HG02973 (cell line): ENCODE measurements at regions not wholly inside any gene's neighbourhood (a gene's known extent, or its start where the extent isn't known, plus 50 kb on each side); places are given as distances from the start of the nearest gene placed in this dataset.

Experiments
- ATAC-seq: cut with Tn5 transposase; IDR thresholded peaks from one replicate; pipeline ENCODE4 v1.9.1; 2021; ENCODE audit warnings: moderate library complexity; ENCODE audit not compliant: unreplicated experiment

GRCh38 chr22:47841156-47841555, 1078.7 kb downstream of the TBC1D22A start:
- no peak for ATAC-seq

DNA sequence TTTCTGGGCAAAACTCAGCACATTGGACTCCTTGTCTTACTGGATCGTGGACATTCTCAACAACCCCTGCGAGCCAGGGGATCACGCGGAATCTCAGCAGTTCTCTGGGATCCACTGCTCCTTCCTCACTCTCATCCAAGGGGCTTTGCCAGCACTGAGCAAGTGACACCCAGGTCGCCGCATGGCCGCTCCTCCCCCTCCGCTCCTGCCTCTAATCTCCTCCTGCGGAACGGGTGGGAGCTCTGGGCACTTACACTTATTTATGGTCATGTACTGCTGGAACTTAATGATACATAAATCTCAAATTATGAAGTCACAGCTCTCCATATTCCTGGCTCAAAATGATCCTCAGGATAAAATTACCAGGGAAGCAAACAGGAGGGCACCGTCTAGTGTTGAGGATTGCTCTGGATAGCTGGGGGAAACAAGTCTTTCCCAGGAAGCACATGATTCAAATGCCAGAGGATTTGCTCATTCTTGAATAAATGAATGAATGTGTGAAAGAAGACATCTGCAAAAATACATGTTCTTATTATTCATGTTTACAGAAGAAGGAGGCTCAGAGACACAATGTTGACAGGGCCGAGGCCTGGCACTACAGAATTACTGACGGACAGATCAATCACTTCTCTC, 1077.3 kb downstream of the TBC1D22A start:
- ATAC-seq, result no peak

DNA sequence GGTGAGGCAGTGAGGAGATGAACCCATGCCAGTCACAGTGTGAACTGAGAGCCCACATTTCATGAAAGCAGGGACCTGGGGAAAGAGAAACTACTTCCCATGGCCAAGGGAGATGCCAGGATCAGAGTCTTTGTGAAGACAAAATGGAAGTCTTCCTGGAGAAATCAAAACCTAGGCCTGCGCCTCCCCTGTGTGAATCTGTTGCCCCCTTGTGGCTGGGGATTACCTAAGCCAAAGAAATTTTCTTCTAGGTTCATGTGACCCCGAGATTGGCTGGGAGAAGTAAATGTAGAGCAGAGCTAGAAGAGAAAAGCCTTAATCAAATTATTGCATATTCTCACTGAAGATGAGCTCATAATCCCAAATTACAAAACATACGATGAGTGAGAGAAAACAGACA, 1075.3 kb downstream of the TBC1D22A start:
- no peak for ATAC-seq

- ATAC-seq, result no peak
These were observed 1074.5 kb downstream of the TBC1D22A start for GRCh38 chr22:47836957-47837356.

- ATAC-seq, result no peak
These were observed 1073.3 kb downstream of the TBC1D22A start for GRCh38 chr22:47835726-47836125.

- ATAC-seq, result no peak
These were observed 1063.6 kb downstream of the TBC1D22A start for GRCh38 chr22:47826016-47826415.

- ATAC-seq, result no peak
These were observed 1060.0 kb downstream of the TBC1D22A start for GRCh38 chr22:47822422-47822821.

DNA sequence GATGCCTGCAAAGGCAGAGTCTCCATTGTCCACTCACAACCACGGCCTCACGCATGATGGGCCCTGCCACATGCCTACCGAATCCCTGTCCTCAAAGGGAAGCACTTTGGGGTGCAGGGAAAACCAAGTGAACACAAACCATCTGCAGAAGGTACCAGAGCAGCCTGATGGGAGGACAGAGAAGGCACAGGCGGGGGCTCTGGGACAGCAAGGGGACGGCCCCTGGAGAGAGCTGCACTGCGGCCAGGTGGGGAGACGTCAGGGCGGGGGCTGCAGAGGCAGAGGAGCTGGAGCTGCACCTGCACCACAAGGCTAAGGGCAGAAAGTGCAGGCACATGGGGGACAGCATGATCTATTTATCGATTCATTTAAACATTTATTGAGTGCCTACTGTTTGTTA, 1056.0 kb downstream of the TBC1D22A start:
- no peak for ATAC-seq

DNA sequence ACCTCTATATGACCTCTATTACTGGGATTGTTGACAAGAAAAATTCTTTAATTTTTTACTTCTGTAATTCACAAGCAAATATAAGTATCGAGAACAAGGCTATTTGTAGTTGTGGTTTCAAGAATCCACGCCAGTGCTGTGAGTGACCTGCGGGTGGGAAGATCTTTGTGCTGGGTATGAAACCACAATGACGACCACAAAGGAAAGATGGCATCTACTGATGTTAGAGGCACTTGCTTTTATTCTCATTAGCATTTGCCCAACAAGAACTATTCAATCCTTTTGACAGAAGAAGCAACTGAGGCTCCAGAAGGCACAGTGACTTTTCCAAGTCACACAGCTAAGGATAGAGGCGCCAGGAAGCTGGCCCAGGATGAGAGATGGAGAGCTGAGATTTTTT, 1054.9 kb downstream of the TBC1D22A start:
- no peak for ATAC-seq

GRCh38 chr22:47816863-47817210, 1054.4 kb downstream of the TBC1D22A start:
- no peak for ATAC-seq

- ATAC-seq, result no peak
These were observed 1053.8 kb downstream of the TBC1D22A start for GRCh38 chr22:47816121-47816862.

DNA sequence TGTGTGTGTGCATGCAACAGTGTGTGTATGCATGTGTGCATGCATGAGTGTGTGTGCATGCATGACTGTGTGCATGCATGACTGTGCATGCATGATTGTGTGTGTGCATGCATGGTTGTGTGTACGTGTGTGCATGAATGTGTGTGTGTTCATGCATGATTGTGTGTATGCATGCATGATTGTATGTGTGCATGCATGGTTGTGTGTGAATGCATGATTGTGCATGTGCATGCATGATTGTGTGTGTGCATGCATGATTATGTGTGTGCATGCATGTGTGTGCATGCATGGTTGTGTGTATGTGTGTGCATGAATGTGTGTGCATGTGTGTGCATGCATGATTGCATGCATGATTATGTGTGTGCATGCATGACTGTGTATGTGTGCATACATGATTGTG, 1052.0 kb downstream of the TBC1D22A start:
- no peak for ATAC-seq

DNA sequence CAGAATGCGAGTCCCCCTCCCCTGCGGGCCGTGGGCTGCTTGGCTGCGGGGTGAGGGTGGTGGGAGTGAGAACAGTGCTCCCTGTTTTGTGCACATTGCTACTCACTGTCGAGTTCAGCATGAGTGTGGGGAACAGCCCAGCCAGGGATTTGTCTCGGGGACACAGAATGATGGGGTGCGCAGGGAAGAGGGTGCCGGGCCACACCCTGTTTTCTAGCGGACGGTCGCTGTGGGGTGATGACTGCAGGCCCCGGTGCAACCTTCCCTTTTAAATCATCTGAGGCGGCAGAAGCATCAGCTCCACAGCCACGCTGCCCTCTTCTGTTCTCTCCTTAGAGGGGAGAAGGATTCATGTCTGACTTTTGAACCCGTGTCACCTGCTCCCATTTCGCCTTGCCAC, 1051.2 kb downstream of the TBC1D22A start:
- no peak for ATAC-seq

- no peak for ATAC-seq
These were observed 1049.5 kb downstream of the TBC1D22A start for GRCh38 chr22:47811971-47812370.

DNA sequence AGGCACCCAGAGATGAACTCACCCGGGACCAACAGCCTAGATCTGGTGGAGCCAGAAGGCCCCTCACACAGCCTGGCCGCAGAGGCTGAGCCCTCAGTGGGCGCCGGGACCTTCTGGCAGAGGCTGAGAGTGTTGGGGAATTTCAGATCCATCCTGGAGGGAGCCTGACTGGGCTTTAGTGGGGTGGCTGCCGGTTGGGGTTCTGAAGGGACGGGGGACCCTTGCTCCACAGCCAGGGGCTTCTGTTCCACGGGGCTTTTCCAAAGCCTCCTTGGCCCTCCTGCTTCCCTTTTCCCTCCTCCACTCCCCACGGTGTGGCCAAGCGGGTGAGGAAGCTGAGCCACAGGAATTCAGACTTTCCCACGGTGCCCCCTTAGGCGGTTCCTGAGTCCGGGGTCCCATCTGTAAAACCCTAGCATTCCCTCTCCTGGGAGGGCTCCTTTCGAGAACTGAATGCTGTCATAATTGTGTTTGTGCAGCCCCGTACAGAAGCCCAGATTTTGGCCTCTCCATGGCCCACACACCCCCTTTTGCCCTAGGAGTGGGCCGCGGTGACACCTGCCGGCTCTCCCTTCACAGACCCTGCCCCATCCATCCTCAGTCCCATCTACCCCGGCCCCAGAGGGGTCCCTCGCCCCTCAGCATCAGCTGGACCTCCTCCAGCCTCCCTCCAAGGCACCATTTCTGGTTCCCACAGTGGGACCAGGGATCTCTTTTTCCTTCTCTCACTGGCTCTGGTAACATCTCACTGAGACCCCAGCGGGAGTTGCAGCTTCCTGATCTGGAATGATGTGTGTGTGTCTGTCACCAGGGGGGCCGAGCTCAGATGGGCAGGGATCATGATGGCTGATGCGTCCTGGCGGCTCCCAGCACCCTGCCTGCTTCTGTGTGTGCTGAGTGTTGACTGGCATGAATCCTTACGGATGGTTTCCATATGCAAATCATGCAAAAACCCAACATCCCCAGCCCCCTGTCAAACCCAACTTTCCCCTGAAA, 1048.4 kb downstream of the TBC1D22A start:
- no peak for ATAC-seq

DNA sequence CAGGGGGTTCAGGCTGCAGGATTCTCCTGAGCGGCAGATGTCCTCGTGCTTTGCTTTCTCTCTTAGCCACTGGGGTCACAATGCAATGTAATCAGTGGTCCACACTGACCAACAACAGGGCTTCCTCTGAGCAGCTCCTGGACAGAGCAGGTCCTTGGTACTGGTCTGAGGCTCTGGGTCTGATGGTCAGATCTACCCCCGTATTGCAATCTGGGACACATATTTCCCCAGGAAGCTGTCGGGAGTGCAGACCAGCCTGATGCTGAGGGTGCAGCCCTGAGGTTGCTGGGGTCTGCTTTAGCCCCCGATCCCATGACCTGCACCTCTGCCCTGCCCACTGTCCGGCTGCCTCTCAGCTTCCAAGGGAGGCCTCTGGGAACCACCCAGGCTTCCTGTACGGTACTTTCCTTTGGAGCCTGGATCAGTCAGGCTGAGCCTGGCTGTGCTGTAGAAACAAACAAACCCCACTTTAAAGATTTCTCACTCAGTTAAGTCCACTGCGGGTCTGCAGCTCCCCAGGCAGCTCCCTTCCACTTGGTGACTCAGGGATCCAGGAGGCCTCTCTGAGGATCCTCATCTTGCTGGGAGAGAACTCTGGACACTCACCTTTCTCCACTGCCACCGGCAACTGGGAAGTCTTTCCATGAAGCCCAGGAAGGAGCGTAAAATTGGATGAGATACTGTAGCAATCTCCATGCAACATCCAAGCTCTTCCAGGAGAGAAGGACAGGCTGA, 1046.6 kb downstream of the TBC1D22A start:
- no peak for ATAC-seq

DNA sequence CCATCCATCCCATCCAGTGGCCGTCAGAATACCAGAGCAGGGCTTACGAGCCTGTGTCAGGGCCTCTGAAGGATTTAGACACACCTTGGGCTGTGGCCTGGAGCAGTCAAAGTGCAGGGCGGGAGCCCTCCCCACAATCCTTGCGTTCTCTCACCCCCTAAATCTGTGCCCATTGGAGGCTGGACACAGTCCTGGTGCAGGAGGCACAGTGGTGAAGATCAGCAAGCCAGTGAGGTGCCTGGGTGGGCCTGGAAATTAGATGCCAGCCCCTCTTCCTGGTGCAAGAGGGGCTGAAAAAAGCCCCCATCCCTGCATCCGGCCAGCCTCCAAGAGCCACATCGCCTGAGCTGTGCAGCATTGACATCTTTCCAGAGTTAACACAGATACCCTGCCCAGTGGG, 1045.8 kb downstream of the TBC1D22A start:
- ATAC-seq, result no peak

GRCh38 chr22:47807506-47807905, 1045.1 kb downstream of the TBC1D22A start:
- ATAC-seq, result no peak

GRCh38 chr22:47806894-47807293, 1044.4 kb downstream of the TBC1D22A start:
- no peak for ATAC-seq

GRCh38 chr22:47805394-47805935, 1043.0 kb downstream of the TBC1D22A start:
- no peak for ATAC-seq

DNA sequence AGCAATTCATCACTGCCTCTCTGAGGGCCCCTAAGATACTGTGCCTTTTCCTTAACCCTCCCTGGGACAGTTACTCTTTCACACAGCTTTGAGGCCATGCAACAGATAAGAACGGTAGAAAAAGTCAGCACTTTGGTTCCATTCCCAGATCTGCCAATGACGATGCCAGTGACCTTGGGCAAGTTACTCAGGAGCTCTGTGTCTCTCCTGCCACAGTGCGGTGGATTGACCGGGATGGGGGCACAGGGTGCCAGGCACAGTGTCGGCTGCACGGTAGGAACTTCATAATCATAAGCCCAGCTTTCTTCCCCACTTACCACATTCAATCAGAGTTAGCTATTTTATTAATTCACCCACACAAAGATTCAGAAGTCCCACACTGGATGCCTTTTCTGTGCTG, 1041.8 kb downstream of the TBC1D22A start:
- ATAC-seq, result no peak
